ENCODE measurements at regions not wholly inside any gene's neighbourhood (a gene's known extent, or its start where the extent isn't known, plus 50 kb on each side); places are given as distances from the start of the nearest gene placed in this dataset.

DNA sequence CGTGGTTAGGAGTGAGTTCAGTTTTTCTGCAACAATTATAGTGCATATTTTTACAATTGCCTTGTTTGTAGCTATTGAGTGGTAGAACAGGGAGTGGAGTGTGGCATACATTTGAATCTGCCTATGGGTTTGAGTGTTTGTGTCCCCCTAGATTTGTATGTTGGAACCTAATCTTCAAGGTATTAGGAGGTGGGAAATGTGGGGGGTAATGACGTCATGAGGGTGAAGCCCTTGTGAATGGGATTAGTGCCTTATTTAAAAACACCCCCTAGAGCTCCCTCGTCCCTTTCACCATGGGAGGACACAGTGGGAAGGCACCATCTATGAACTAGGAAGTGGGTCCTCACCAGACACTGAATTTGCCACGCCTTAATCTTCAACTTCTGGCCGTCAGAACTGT, 819.6 kb downstream of the NLGN4X start:
- peaks cover 5% of the 10 kb centered on the region; the same call in 1 of the 2 replicates for H3K9me3 Mint-ChIP-seq
- no peaks in the 10 kb centered on the region for H3K27me3 Mint-ChIP-seq (ENCODE audit: insufficient read depth)
- no peak overlapping the region for H3K27ac Mint-ChIP-seq
- H3K4me1 Mint-ChIP-seq (ENCODE audit: low read depth), result no peaks in the 10 kb centered on the region
- DNase-seq, result no peak
- H3K36me3 Mint-ChIP-seq (ENCODE audit: low read depth), result no peaks in the 10 kb centered on the region
- TF ChIP-seq, protein P1, sequence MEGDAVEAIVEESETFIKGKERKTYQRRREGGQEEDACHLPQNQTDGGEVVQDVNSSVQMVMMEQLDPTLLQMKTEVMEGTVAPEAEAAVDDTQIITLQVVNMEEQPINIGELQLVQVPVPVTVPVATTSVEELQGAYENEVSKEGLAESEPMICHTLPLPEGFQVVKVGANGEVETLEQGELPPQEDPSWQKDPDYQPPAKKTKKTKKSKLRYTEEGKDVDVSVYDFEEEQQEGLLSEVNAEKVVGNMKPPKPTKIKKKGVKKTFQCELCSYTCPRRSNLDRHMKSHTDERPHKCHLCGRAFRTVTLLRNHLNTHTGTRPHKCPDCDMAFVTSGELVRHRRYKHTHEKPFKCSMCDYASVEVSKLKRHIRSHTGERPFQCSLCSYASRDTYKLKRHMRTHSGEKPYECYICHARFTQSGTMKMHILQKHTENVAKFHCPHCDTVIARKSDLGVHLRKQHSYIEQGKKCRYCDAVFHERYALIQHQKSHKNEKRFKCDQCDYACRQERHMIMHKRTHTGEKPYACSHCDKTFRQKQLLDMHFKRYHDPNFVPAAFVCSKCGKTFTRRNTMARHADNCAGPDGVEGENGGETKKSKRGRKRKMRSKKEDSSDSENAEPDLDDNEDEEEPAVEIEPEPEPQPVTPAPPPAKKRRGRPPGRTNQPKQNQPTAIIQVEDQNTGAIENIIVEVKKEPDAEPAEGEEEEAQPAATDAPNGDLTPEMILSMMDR (IDR thresholded peaks at IDR 0.05), result no peak
- no peak overlapping the region for H3K4me3 Mint-ChIP-seq

DNA sequence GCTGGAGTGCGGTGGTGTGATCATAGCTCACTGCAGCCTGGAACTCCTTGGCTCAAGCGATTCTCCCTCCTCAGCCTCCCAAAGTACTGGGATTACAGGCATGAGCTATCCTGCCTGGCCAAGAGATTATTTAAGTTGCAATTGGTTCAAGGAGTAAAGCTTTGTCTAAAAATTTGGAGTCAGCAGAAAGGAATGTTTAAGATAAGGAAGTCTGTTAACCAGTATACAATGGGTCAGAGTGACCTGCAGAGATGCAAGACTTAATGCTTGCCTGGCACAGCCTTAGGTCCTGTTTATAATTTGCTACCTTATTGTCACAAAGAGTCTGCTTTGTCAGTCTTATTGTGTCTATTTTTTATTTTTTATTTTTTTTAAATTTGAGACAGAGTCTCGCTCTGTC, 826.2 kb downstream of the NLGN4X start:
- no peak for DNase-seq
- Mint-ChIP-seq H3K4me1 (ENCODE audit: low read depth) (no peaks in the 10 kb centered on the region), H3K4me3 (no peak overlapping the region), H3K27ac (no peak overlapping the region), H3K9me3 (no peaks in the 10 kb centered on the region; the same call in 1 of the 2 replicates), H3K27me3 (ENCODE audit: insufficient read depth) (no peaks in the 10 kb centered on the region), H3K36me3 (ENCODE audit: low read depth) (no peaks in the 10 kb centered on the region)
- TF ChIP-seq, protein P1 (IDR thresholded peaks at IDR 0.05), result no peak

DNA sequence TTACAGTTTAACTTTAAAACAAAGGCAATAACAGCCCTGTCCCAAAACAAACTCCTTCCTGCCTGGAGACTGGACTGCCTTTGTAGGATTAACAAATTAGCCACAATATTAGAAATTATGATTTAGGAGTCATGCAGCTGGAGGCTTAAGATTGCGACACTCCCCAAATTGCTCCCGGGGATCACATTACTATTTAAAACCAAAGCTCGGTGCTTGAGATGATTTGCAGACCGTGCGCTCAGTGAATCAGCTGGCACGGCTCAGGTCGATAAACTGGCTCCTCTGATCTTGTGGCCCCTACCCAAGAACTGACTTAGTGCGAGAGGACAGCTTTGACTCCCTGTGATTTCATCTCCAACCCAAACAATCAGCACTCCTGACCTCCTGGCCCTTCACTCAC, 829.3 kb downstream of the NLGN4X start:
- peaks cover 7% of the 10 kb centered on the region for H3K9me3 Mint-ChIP-seq
- no peak overlapping the region for H3K4me3 Mint-ChIP-seq
- H3K27me3 Mint-ChIP-seq (ENCODE audit: insufficient read depth), result no peaks in the 10 kb centered on the region
- H3K36me3 Mint-ChIP-seq (ENCODE audit: low read depth), result no peaks in the 10 kb centered on the region
- DNase-seq, result no peak
- no peaks in the 10 kb centered on the region for H3K4me1 Mint-ChIP-seq (ENCODE audit: low read depth)
- H3K27ac Mint-ChIP-seq, result no peak overlapping the region
- TF ChIP-seq, protein P1 (IDR thresholded peaks at IDR 0.05), result no peak

DNA sequence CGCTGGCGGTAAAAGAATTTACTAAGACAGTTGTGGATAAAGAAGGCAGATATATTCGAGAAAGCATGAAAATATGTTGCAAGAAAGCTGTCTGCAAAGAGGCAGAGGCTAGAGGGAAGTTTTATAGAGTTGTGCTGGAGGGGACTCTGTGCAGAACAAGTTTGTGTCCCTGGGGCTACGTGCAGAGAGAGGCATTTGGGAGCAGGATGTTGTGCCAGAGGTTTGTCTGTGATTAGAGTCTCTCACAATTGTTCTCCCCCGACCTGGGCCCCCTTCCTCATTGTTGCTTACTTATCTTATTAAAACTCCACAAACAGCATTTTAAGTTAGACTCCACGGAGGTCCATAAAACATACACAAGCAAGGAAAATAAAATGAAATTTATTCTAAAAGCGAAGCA, 831.3 kb downstream of the NLGN4X start:
- no peak for DNase-seq
- H3K27ac Mint-ChIP-seq, result no peak overlapping the region
- H3K4me1 Mint-ChIP-seq (ENCODE audit: low read depth), result no peaks in the 10 kb centered on the region
- no peaks in the 10 kb centered on the region for H3K27me3 Mint-ChIP-seq (ENCODE audit: insufficient read depth)
- no peaks in the 10 kb centered on the region for H3K36me3 Mint-ChIP-seq (ENCODE audit: low read depth)
- no peak overlapping the region for H3K4me3 Mint-ChIP-seq
- TF ChIP-seq, protein P1 (IDR thresholded peaks at IDR 0.05), result no peak
- peaks cover 11% of the 10 kb centered on the region for H3K9me3 Mint-ChIP-seq

DNA sequence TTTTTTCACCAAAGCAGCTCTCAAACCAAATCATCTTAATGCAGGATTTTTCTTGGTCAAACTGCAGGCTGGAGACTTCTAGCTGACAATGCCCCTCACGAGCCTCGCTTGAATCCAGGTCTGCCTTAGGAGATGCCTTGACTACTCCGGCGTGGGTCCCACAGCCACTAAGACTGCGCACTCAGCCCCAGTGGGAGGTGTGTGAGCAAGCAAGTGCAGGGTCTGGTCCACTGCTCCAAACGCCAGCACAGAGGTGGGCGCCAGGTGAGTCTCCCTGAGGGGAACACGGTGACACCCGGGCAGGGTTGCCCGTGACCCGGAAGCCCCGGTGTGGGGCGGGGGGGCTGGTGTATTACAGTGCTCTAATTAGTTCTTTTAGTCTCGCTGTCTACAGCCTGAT, 838.3 kb downstream of the NLGN4X start:
- Mint-ChIP-seq H3K27me3 (ENCODE audit: insufficient read depth) (no peaks in the 10 kb centered on the region), H3K4me1 (ENCODE audit: low read depth) (no peaks in the 10 kb centered on the region), H3K9me3 (peaks cover 20% of the 10 kb centered on the region), H3K4me3 (no peak overlapping the region), H3K27ac (no peak overlapping the region), H3K36me3 (ENCODE audit: low read depth) (no peaks in the 10 kb centered on the region)
- no peak for DNase-seq
- TF ChIP-seq, protein P1 (IDR thresholded peaks at IDR 0.05), result no peak

DNA sequence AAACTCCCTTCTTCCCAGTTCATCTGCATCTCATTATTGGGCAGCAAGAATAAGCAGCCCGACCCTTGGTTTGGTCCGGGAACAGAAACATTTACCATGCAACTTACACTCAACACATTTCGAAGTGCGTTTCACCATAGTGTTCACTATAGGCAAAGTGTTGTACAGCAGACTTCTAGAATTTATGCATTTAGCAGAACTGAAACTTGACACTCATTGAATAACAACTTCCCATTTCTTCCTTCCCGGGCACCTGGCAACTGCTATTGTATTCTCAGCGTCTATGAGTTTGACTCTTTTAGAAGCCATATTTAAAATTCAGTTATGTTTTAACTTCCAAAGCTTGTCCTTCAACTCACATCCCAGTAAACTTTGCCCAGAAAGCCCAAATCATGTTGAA, 840.6 kb downstream of the NLGN4X start:
- H3K27ac Mint-ChIP-seq, result no peak overlapping the region
- no peak overlapping the region for H3K4me3 Mint-ChIP-seq
- H3K9me3 Mint-ChIP-seq, result peaks cover 13% of the 10 kb centered on the region; the same call in 1 of the 2 replicates
- TF ChIP-seq, protein P1 (IDR thresholded peaks at IDR 0.05), result no peak
- no peaks in the 10 kb centered on the region for H3K27me3 Mint-ChIP-seq (ENCODE audit: insufficient read depth)
- no peaks in the 10 kb centered on the region for H3K4me1 Mint-ChIP-seq (ENCODE audit: low read depth)
- DNase-seq, result no peak
- no peaks in the 10 kb centered on the region for H3K36me3 Mint-ChIP-seq (ENCODE audit: low read depth)
